SU-DHL-6 (cell line): ENCODE measurements at regions not wholly inside any gene's neighbourhood (a gene's known extent, or its start where the extent isn't known, plus 50 kb on each side); places are given as distances from the start of the nearest gene placed in this dataset.

Source experiments
- H2AFZ ChIP-seq: fragments of 200-600 bp; sonication (generic); 2 replicates; pipeline ENCODE4 v1.6.1; 2014; ENCODE audit warnings: low read depth, mild to moderate bottlenecking, moderate library complexity, mixed read lengths, antibody characterized with exemption, low read length; ENCODE audit not compliant: severe bottlenecking
- H3F3A ChIP-seq: fragments of 200-600 bp; shearing (Covaris generic); 2 replicates; pipeline ENCODE4 v1.6.0; 2016; ENCODE audit warnings: antibody characterized with exemption, mild to moderate bottlenecking; ENCODE audit not compliant: insufficient read depth
- H3K27ac ChIP-seq: fragments of 200-600 bp; sonication (generic); 2 replicates; pipeline ENCODE4 v1.5.1; 2016; ENCODE audit warnings: low read depth, mild to moderate bottlenecking, low read length, moderate library complexity, mixed read lengths
- H3K27me3 ChIP-seq: fragments of 200-600 bp; sonication (generic), shearing (Covaris generic); 2 replicates; pipeline ENCODE4 v1.6.0; 2014; ENCODE audit warnings: mild to moderate bottlenecking, low read length
- H3K36me3 ChIP-seq: fragments of 200-600 bp; sonication (generic); 2 replicates; pipeline ENCODE4 v1.6.1; 2014; ENCODE audit warnings: mild to moderate bottlenecking, low read length, mixed read lengths
- H3K4me2 ChIP-seq: fragments of 300-600, 200-600 bp; shearing (Covaris generic), sonication (generic); 2 replicates; pipeline ENCODE4 v1.6.0; 2014; ENCODE audit warnings: low read length, low read depth, mild to moderate bottlenecking; ENCODE audit not compliant: poor library complexity, severe bottlenecking
- H3K4me3 ChIP-seq: fragments of 200-600 bp; sonication (generic); 2 replicates; pipeline ENCODE4 v1.5.1; 2014; ENCODE audit warnings: antibody characterized with exemption, low read length, mild to moderate bottlenecking, mixed read lengths; ENCODE audit not compliant: insufficient read depth, poor library complexity, severe bottlenecking
- H3K79me2 ChIP-seq: fragments of 200-600 bp; sonication (generic); 2 replicates; pipeline ENCODE4 v1.6.1; 2014; ENCODE audit warnings: mild to moderate bottlenecking, low read length, moderate library complexity; ENCODE audit not compliant: insufficient read depth
- H3K9ac ChIP-seq: fragments of 200-600 bp; sonication (generic); 2 replicates; pipeline ENCODE4 v1.7.0; 2014; ENCODE audit warnings: mild to moderate bottlenecking, low read length
- H3K9me2 ChIP-seq: fragments of 200-600 bp; sonication (generic); replicated peaks from 2 replicates; pipeline ENCODE4 v1.6.1; 2014; ENCODE audit warnings: low read length; ENCODE audit not compliant: insufficient read depth
- H3K9me3 ChIP-seq: fragments of 200-600 bp; sonication (generic); 2 replicates; pipeline ENCODE4 v1.6.1; 2014; ENCODE audit warnings: low read length, mixed read lengths; ENCODE audit not compliant: insufficient read depth
- H4K20me1 ChIP-seq: fragments of 200-600 bp; sonication (generic); 2 replicates; pipeline ENCODE4 v1.6.1; 2014; ENCODE audit warnings: low read depth, mild to moderate bottlenecking, antibody characterized with exemption, low read length, moderate library complexity, mixed read lengths
- CTCF ChIP-seq: fragments of 200-600 bp; sonication (generic); IDR thresholded peaks from one replicate; pipeline ENCODE4 v1.5.1; 2017; ENCODE audit warnings: antibody characterized with exemption, mild to moderate bottlenecking, low read length, moderate library complexity; ENCODE audit not compliant: insufficient read depth, poor library complexity, severe bottlenecking
- EZH2phosphoT487 ChIP-seq: fragments of 200-600 bp; sonication (generic), shearing (Covaris generic); conservative IDR thresholded peaks from 2 replicates; pipeline ENCODE4 v1.6.1; 2018; ENCODE audit warnings: mild to moderate bottlenecking, antibody characterized with exemption, low read length, moderate library complexity, mixed read lengths

- H4K20me1 ChIP-seq: no peaks in the 10 kb centered on the region
- H3K79me2 ChIP-seq: no peaks in the 10 kb centered on the region
- H2AFZ ChIP-seq: peak overlapping the region; percentile 62
- H3K9me2 ChIP-seq: no peaks in the 10 kb centered on the region
- H3K4me2 ChIP-seq: peak overlapping the region; percentile 34
- TF ChIP-seq EZH2phosphoT487 (no peak), CTCF (no peak)
- H3K27ac ChIP-seq: no peak overlapping the region
- H3K9me3 ChIP-seq: no peaks in the 10 kb centered on the region
- H3K36me3 ChIP-seq: no peaks in the 10 kb centered on the region
- no peaks in the 10 kb centered on the region for H3F3A ChIP-seq
- no peaks in the 10 kb centered on the region for H3K27me3 ChIP-seq
- H3K4me3 ChIP-seq: no peak overlapping the region
- no peak overlapping the region for H3K9ac ChIP-seq
Measured at GRCh38 chr1:191669629-191670028, 488.6 kb upstream of the RGS18 start.

DNA sequence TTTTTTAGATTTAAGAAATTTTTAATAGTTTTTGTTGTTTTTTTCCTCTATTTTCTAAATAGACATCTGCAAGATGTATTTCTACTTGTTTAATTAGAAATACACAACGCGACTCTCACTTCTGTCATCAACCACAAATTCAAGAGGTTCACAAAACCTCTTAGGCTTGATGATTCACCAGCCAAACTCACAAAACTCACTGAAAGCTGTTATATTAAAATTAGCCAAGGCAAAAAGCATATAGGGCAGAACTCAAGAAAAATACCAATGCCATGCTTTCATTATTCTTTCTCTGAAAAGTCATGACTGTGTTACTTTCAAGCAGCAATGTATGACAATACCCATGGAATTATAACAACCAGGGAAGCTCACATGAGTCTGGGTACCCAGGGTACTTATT, 487.0 kb upstream of the RGS18 start:
- H3K27ac ChIP-seq: no peak overlapping the region
- H3K9me3 ChIP-seq: no peaks in the 10 kb centered on the region
- H3K27me3 ChIP-seq: no peaks in the 10 kb centered on the region
- H3K9me2 ChIP-seq: no peaks in the 10 kb centered on the region
- H2AFZ ChIP-seq: no peak overlapping the region
- H4K20me1 ChIP-seq: no peaks in the 10 kb centered on the region
- H3K79me2 ChIP-seq: no peaks in the 10 kb centered on the region
- no peak overlapping the region for H3K4me2 ChIP-seq
- H3K9ac ChIP-seq: no peak overlapping the region
- H3K4me3 ChIP-seq: no peak overlapping the region
- no peak for TF ChIP-seq CTCF
- no peak for TF ChIP-seq EZH2phosphoT487
- H3K36me3 ChIP-seq: no peaks in the 10 kb centered on the region
- H3F3A ChIP-seq: no peaks in the 10 kb centered on the region

GRCh38 chr1:191674626-191675179, 483.6 kb upstream of the RGS18 start:
- no peak overlapping the region for H3K27ac ChIP-seq
- no peaks in the 10 kb centered on the region for H3F3A ChIP-seq
- H3K4me3 ChIP-seq: no peak overlapping the region
- H3K36me3 ChIP-seq: no peaks in the 10 kb centered on the region
- peak overlapping the region; percentile 36 for H2AFZ ChIP-seq
- no peaks in the 10 kb centered on the region for H3K9me2 ChIP-seq
- no peaks in the 10 kb centered on the region for H3K27me3 ChIP-seq
- no peaks in the 10 kb centered on the region for H4K20me1 ChIP-seq
- no peak overlapping the region for H3K9ac ChIP-seq
- TF ChIP-seq CTCF (no peak), EZH2phosphoT487 (no peak)
- H3K9me3 ChIP-seq: no peaks in the 10 kb centered on the region
- no peaks in the 10 kb centered on the region for H3K79me2 ChIP-seq
- no peak overlapping the region for H3K4me2 ChIP-seq
